C4-2B (cell line): ENCODE measurements at regions not wholly inside any gene's neighbourhood (a gene's known extent, or its start where the extent isn't known, plus 50 kb on each side); places are given as distances from the start of the nearest gene placed in this dataset.

Experiments
- ZFX ChIP-seq: fragments of 450-650 bp; IDR thresholded peaks from 2 replicates; pipeline ENCODE4 v1.6.1; 2017
- TF ChIP-seq, protein P1 (sequence below): fragments of 450-650 bp; conservative IDR thresholded peaks from 2 replicates; pipeline ENCODE4 v1.5.1; 2017; ENCODE audit warnings: mild to moderate bottlenecking

- TF ChIP-seq, protein P1, sequence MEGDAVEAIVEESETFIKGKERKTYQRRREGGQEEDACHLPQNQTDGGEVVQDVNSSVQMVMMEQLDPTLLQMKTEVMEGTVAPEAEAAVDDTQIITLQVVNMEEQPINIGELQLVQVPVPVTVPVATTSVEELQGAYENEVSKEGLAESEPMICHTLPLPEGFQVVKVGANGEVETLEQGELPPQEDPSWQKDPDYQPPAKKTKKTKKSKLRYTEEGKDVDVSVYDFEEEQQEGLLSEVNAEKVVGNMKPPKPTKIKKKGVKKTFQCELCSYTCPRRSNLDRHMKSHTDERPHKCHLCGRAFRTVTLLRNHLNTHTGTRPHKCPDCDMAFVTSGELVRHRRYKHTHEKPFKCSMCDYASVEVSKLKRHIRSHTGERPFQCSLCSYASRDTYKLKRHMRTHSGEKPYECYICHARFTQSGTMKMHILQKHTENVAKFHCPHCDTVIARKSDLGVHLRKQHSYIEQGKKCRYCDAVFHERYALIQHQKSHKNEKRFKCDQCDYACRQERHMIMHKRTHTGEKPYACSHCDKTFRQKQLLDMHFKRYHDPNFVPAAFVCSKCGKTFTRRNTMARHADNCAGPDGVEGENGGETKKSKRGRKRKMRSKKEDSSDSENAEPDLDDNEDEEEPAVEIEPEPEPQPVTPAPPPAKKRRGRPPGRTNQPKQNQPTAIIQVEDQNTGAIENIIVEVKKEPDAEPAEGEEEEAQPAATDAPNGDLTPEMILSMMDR: no peak
- TF ChIP-seq ZFX: no peak
Measured at GRCh38 chr11:81802591-81802990, 931.1 kb downstream of the FAM181B start.
